Neural cell (in vitro differentiated cells): ENCODE measurements at regions not wholly inside any gene's neighbourhood (a gene's known extent, or its start where the extent isn't known, plus 50 kb on each side); places are given as distances from the start of the nearest gene placed in this dataset.

Experiments
- H2AFZ ChIP-seq: fragments of 200-600, 300-800 bp; sonication (generic), shearing (Covaris generic); 2 replicates; pipeline ENCODE4 v1.6.0; 2014; ENCODE audit warnings: low read depth, mild to moderate bottlenecking, antibody characterized with exemption, low read length, moderate library complexity
- H3F3A ChIP-seq: fragments of 200-600 bp; shearing (Covaris generic); 2 replicates; pipeline ENCODE4 v1.6.1; 2016; ENCODE audit warnings: mild to moderate bottlenecking, moderate library complexity, mixed read lengths, antibody characterized with exemption, low read length; ENCODE audit not compliant: insufficient read depth, poor library complexity, severe bottlenecking
- H3K27ac ChIP-seq: fragments of 200-600, 300-800 bp; sonication (generic), shearing (Covaris generic); 2 replicates; pipeline ENCODE4 v1.5.1; 2014; ENCODE audit warnings: mild to moderate bottlenecking, low read length, moderate library complexity
- H3K27me3 ChIP-seq: fragments of 300-800, 200-600 bp; sonication (generic), shearing (Covaris generic); 2 replicates; pipeline ENCODE4 v1.6.0; 2014; ENCODE audit warnings: mild to moderate bottlenecking, low read depth, low read length, moderate library complexity; ENCODE audit not compliant: insufficient read depth
- H3K36me3 ChIP-seq: fragments of 300-800, 200-600 bp; sonication (generic), shearing (Covaris generic); 2 replicates; pipeline ENCODE4 v1.5.1; 2014; ENCODE audit warnings: mild to moderate bottlenecking, antibody characterized with exemption, low read length, moderate library complexity; ENCODE audit not compliant: insufficient read depth
- H3K4me2 ChIP-seq: fragments of 300-800, 200-600 bp; sonication (generic), shearing (Covaris generic); 2 replicates; pipeline ENCODE4 v1.6.0; 2014; ENCODE audit warnings: mild to moderate bottlenecking, low read length
- H3K4me3 ChIP-seq: fragments of 300-800, 200-600 bp; sonication (generic), shearing (Covaris generic); 2 replicates; pipeline ENCODE4 v1.5.1; 2014; ENCODE audit warnings: mild to moderate bottlenecking, low read length, moderate library complexity
- H3K79me2 ChIP-seq: fragments of 200-600 bp; shearing (Covaris generic); replicated peaks from 2 replicates; pipeline ENCODE4 v1.6.0; 2014; ENCODE audit warnings: mild to moderate bottlenecking, low read length, moderate library complexity; ENCODE audit not compliant: insufficient read depth
- H3K9ac ChIP-seq: fragments of 300-800, 200-600 bp; sonication (generic), shearing (Covaris generic); 2 replicates; pipeline ENCODE4 v1.6.1; 2016; ENCODE audit warnings: mild to moderate bottlenecking, low read length, mixed read lengths
- H3K9me2 ChIP-seq: fragments of 200-600 bp; shearing (Covaris generic); 2 replicates; pipeline ENCODE4 v1.6.1; 2016; ENCODE audit warnings: mild to moderate bottlenecking, low read length, mixed read lengths; ENCODE audit not compliant: insufficient read depth
- H3K9me3 ChIP-seq: fragments of 200-600, 300-800 bp; sonication (generic), shearing (Covaris generic); 2 replicates; pipeline ENCODE4 v1.6.1; 2016; ENCODE audit warnings: mild to moderate bottlenecking, mixed run types, low read length, moderate library complexity, mixed read lengths
- H4K20me1 ChIP-seq: fragments of 200-600 bp; shearing (Covaris generic); 2 replicates; pipeline ENCODE4 v1.6.1; 2016; ENCODE audit warnings: mild to moderate bottlenecking, mixed run types; ENCODE audit not compliant: insufficient read depth
- EP300 ChIP-seq: fragments of 450-650 bp; conservative IDR thresholded peaks from 2 replicates; pipeline ENCODE4 v1.6.1; 2014; ENCODE audit warnings: antibody characterized with exemption, mild to moderate bottlenecking, moderate library complexity; ENCODE audit not compliant: poor library complexity, severe bottlenecking
- EZH2 ChIP-seq: fragments of 200-600, 300-800 bp; shearing (Covaris generic), sonication (generic); IDR thresholded peaks from 2 replicates; pipeline ENCODE4 v1.6.1; 2014; ENCODE audit warnings: antibody characterized with exemption, low read length, borderline replicate concordance, mild to moderate bottlenecking; ENCODE audit not compliant: insufficient read depth, poor library complexity, severe bottlenecking
- MXI1 ChIP-seq: fragments of 450-650 bp; conservative IDR thresholded peaks from 2 replicates; pipeline ENCODE4 v1.6.1; 2014; ENCODE audit warnings: antibody characterized with exemption, mild to moderate bottlenecking; ENCODE audit not compliant: poor library complexity, severe bottlenecking
- POLR2AphosphoS5 ChIP-seq: IDR thresholded peaks from 2 replicates; pipeline ENCODE4 v1.6.1; 2012
- RAD21 ChIP-seq: fragments of 450-650 bp; conservative IDR thresholded peaks from 2 replicates; pipeline ENCODE4 v1.6.1; 2014; ENCODE audit warnings: antibody characterized with exemption, mild to moderate bottlenecking, moderate library complexity
- SMC3 ChIP-seq: fragments of 450-650 bp; conservative IDR thresholded peaks from 2 replicates; pipeline ENCODE4 v1.6.1; 2014; ENCODE audit warnings: antibody characterized with exemption, mild to moderate bottlenecking, moderate library complexity; ENCODE audit not compliant: poor library complexity
- TAF1 ChIP-seq: IDR thresholded peaks from 2 replicates; pipeline ENCODE4 v1.6.1; 2012; ENCODE audit warnings: low read depth
- TF ChIP-seq, protein P1 (sequence below): IDR thresholded peaks from 2 replicates; pipeline ENCODE4 v1.6.1; 2012; ENCODE audit warnings: borderline replicate concordance
- TF ChIP-seq, protein P2 (sequence below): fragments of 450-650 bp; IDR thresholded peaks from 2 replicates; pipeline ENCODE4 v1.5.1; 2014; ENCODE audit warnings: antibody characterized with exemption, mild to moderate bottlenecking, moderate library complexity; ENCODE audit not compliant: poor library complexity, severe bottlenecking

DNA sequence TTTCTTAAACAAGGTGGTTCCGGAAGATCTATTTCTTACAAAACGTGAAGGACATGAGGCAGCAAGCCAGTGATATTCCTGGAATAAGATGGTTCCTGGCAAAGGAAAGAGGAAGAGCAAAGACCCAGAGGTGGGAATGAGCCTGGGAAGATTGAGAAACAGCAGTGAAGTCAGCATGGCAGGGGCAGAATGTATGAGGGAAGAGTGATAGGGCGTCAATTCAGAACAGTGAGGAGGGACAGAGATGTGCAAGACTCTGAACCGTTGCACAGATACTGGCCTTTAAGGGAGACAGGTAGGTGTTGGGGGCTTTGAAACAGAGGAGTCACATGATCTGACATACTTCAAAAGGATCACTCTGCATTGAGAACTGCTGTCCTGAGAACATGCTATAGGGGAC lies 338.3 kb downstream of the CBLN4 start:
- Histone ChIP-seq H2AFZ (no peak overlapping the region), H3F3A (no peaks in the 10 kb centered on the region), H3K9me2 (no peaks in the 10 kb centered on the region), H3K27me3 (no peaks in the 10 kb centered on the region), H3K27ac (no peak overlapping the region), H3K79me2 (no peaks in the 10 kb centered on the region), H3K4me3 (no peak overlapping the region), H3K4me2 (no peak overlapping the region), H3K36me3 (no peaks in the 10 kb centered on the region), H4K20me1 (no peaks in the 10 kb centered on the region), H3K9me3 (no peaks in the 10 kb centered on the region), H3K9ac (no peak overlapping the region)
- TF ChIP-seq SMC3 (no peak), EZH2 (no peak), TAF1 (no peak), RAD21 (no peak), EP300 (no peak), POLR2AphosphoS5 (no peak), MXI1 (no peak)
- TF ChIP-seq, protein P1, sequence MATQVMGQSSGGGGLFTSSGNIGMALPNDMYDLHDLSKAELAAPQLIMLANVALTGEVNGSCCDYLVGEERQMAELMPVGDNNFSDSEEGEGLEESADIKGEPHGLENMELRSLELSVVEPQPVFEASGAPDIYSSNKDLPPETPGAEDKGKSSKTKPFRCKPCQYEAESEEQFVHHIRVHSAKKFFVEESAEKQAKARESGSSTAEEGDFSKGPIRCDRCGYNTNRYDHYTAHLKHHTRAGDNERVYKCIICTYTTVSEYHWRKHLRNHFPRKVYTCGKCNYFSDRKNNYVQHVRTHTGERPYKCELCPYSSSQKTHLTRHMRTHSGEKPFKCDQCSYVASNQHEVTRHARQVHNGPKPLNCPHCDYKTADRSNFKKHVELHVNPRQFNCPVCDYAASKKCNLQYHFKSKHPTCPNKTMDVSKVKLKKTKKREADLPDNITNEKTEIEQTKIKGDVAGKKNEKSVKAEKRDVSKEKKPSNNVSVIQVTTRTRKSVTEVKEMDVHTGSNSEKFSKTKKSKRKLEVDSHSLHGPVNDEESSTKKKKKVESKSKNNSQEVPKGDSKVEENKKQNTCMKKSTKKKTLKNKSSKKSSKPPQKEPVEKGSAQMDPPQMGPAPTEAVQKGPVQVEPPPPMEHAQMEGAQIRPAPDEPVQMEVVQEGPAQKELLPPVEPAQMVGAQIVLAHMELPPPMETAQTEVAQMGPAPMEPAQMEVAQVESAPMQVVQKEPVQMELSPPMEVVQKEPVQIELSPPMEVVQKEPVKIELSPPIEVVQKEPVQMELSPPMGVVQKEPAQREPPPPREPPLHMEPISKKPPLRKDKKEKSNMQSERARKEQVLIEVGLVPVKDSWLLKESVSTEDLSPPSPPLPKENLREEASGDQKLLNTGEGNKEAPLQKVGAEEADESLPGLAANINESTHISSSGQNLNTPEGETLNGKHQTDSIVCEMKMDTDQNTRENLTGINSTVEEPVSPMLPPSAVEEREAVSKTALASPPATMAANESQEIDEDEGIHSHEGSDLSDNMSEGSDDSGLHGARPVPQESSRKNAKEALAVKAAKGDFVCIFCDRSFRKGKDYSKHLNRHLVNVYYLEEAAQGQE: no peak
- TF ChIP-seq, protein P2, sequence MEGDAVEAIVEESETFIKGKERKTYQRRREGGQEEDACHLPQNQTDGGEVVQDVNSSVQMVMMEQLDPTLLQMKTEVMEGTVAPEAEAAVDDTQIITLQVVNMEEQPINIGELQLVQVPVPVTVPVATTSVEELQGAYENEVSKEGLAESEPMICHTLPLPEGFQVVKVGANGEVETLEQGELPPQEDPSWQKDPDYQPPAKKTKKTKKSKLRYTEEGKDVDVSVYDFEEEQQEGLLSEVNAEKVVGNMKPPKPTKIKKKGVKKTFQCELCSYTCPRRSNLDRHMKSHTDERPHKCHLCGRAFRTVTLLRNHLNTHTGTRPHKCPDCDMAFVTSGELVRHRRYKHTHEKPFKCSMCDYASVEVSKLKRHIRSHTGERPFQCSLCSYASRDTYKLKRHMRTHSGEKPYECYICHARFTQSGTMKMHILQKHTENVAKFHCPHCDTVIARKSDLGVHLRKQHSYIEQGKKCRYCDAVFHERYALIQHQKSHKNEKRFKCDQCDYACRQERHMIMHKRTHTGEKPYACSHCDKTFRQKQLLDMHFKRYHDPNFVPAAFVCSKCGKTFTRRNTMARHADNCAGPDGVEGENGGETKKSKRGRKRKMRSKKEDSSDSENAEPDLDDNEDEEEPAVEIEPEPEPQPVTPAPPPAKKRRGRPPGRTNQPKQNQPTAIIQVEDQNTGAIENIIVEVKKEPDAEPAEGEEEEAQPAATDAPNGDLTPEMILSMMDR: no peak

DNA sequence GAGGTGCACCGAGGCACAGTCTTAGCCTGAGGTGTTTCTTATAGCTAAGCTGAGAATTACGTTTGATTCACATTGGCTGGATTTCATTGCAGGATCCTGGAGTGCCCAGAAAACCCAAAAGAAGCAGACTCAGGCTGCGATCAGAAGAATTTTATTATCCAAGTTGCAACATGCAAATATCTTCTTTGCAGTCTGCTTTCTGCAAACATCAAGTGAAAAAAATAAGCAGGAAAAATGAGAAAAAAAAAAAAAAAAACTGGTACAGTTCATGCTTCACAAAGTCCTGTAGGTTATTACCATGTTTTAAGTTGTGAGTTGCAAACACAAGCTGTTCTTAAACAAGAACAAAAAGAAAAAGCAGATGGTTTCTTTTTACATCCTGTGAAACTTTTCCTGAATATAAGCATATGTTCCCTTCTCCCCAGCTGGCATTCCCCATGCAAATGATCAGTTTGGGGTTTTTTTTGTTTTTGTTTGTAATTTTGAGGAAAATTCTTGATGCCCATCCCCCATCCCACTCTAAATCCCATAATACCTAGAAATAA lies 349.0 kb downstream of the CBLN4 start:
- H3K36me3 ChIP-seq: no peaks in the 10 kb centered on the region
- H2AFZ ChIP-seq: no peak overlapping the region
- H3K4me3 ChIP-seq: no peak overlapping the region
- H3K27me3 ChIP-seq: no peaks in the 10 kb centered on the region
- H4K20me1 ChIP-seq: no peaks in the 10 kb centered on the region
- no peak overlapping the region for H3K27ac ChIP-seq
- no peaks in the 10 kb centered on the region for H3K9me2 ChIP-seq
- no peak for TF ChIP-seq RAD21
- no peak for TF ChIP-seq MXI1
- TF ChIP-seq, protein P1: no peak
- TF ChIP-seq, protein P2: no peak
- TF ChIP-seq POLR2AphosphoS5: no peak
- no peak for TF ChIP-seq EP300
- no peaks in the 10 kb centered on the region for H3K79me2 ChIP-seq
- H3K9ac ChIP-seq: no peak overlapping the region
- no peaks in the 10 kb centered on the region for H3F3A ChIP-seq
- no peaks in the 10 kb centered on the region for H3K9me3 ChIP-seq
- H3K4me2 ChIP-seq: no peak overlapping the region
